A549 (cell line): ENCODE measurements at regions not wholly inside any gene's neighbourhood (a gene's known extent, or its start where the extent isn't known, plus 50 kb on each side); places are given as distances from the start of the nearest gene placed in this dataset.

Experiments
- ATAC-seq, 2 experiments: fragments of 200-7000 bp in 1 of 2; fragments of >200 bp in 1 of 2; cut with Nextera tagmentation in 1 of 2; cut with Tn5 transposase in 1 of 2; 3 replicates each; pipeline versions ENCODE4 v1.8.0 to v1.9.1; 2018 to 2020; ENCODE audit warnings: mild to moderate bottlenecking in 1 of 2, moderate library complexity in 1 of 2
- CTCF ChIA-PET: fragments of 300-600 bp; sonication (Branson Sonifier 250); formaldehyde crosslinking; extraction: SDS; loops from one replicate; lab custom pipeline; 2021; ENCODE audit warnings: antibody characterized with exemption, inconsistent platforms; lab: Yijun Ruan, JAX
- POLR2A ChIA-PET: fragments of 350-600 bp; formaldehyde crosslinking; extraction: SDS; loops from one replicate; lab custom pipeline; 2021; ENCODE audit warnings: antibody characterized with exemption, inconsistent platforms; lab: Yijun Ruan, JAX
- DNase-seq, 2 experiments: peaks; one replicate each; pipeline versions ENCODE4 v3.0.0 to v3.0.0-alpha.2; 2011 to 2016; ENCODE audit warnings: low read depth in 1 of 2, low spot score in 1 of 2
- FAIRE-seq: peaks from 2 replicates; lab custom pipeline; 2011; peaks lifted over from hg19 to GRCh38; lab: Jason Lieb, UNC
- H3K27ac ChIP-seq, 2 experiments: fragments of >200 bp; sonication (Bioruptor Twin); formaldehyde crosslinking; 3 replicates each; pipeline ENCODE4 v1.5.1; 2016 to 2017
- H3K4me1 ChIP-seq: fragments of >200 bp; sonication (Bioruptor Twin); formaldehyde crosslinking; 3 replicates; pipeline ENCODE4 v1.6.1; 2016
- H3K4me2 ChIP-seq: fragments of >200 bp; sonication (Bioruptor Twin); formaldehyde crosslinking; 3 replicates; pipeline ENCODE4 v1.6.1; 2016
- H3K4me3 ChIP-seq: fragments of >200 bp; sonication (Bioruptor Twin); formaldehyde crosslinking; 3 replicates; pipeline ENCODE4 v1.5.1; 2016
- H3K9me3 ChIP-seq: fragments of >200 bp; sonication (Bioruptor Twin); formaldehyde crosslinking; 3 replicates; pipeline ENCODE4 v1.6.1; 2016
- BHLHE40 ChIP-seq: IDR thresholded peaks from 2 replicates; pipeline ENCODE4 v1.6.1; 2012; ENCODE audit warnings: low read depth, low read length, inconsistent platforms
- CBX2 ChIP-seq: fragments of 200-600 bp; sonication (generic); IDR thresholded peaks from 2 replicates; pipeline ENCODE4 v1.6.1; 2016; ENCODE audit warnings: low read depth, mild to moderate bottlenecking, borderline replicate concordance
- CBX8 ChIP-seq: fragments of 200-600 bp; sonication (generic); IDR thresholded peaks from 2 replicates; pipeline ENCODE4 v1.6.1; 2016
- CEBPB ChIP-seq, 2 experiments: fragments of >200 bp in 1 of 2; sonication (Bioruptor Twin) in 1 of 2; formaldehyde crosslinking in 1 of 2; IDR thresholded peaks; 2 replicates each; pipeline ENCODE4 v1.6.1; 2012 to 2016
- CHD4 ChIP-seq: fragments of 200-600 bp; sonication (generic); IDR thresholded peaks from 2 replicates; pipeline ENCODE4 v1.6.1; 2016; ENCODE audit warnings: antibody characterized with exemption, mild to moderate bottlenecking, borderline replicate concordance
- CTCF ChIP-seq: fragments of >200 bp; sonication (Bioruptor Twin); formaldehyde crosslinking; IDR thresholded peaks from 3 replicates; pipeline ENCODE4 v1.5.1; 2016
- ESRRA ChIP-seq: fragments of 150-350 bp; IDR thresholded peaks from 2 replicates; pipeline ENCODE4 v1.6.1; 2014; ENCODE audit warnings: mild to moderate bottlenecking, low read length, borderline replicate concordance
- FOSB ChIP-seq: fragments of 250-450 bp; sonication (Bioruptor Pico); IDR thresholded peaks from 2 replicates; pipeline ENCODE4 v1.5.0; 2020; ENCODE audit warnings: mild to moderate bottlenecking, moderate library complexity
- GATA3 ChIP-seq: IDR thresholded peaks from 2 replicates; pipeline ENCODE4 v1.6.1; 2012; ENCODE audit warnings: borderline replicate concordance
- HDAC2 ChIP-seq: fragments of 200-600 bp; sonication (generic); IDR thresholded peaks from 2 replicates; pipeline ENCODE4 v1.6.1; 2016
- HOXB13 ChIP-seq: fragments of 250-450 bp; sonication (Bioruptor Pico); IDR thresholded peaks from 2 replicates; pipeline ENCODE4 v1.5.0; 2020; ENCODE audit warnings: low read depth, mild to moderate bottlenecking, moderate library complexity
- KDM5A ChIP-seq: fragments of 200-600 bp; sonication (generic); IDR thresholded peaks from 2 replicates; pipeline ENCODE4 v1.6.1; 2016; ENCODE audit warnings: antibody characterized with exemption, mild to moderate bottlenecking
- MAFK ChIP-seq: fragments of 450-650 bp; IDR thresholded peaks from 2 replicates; pipeline ENCODE4 v1.6.1; 2014; ENCODE audit not compliant: partially characterized antibody
- MAZ ChIP-seq: fragments of 150-350 bp; IDR thresholded peaks from 2 replicates; pipeline ENCODE4 v1.6.1; 2014; ENCODE audit warnings: antibody characterized with exemption, low read depth, low read length, borderline replicate concordance
- MYC ChIP-seq: IDR thresholded peaks from 2 replicates; pipeline ENCODE4 v1.6.1; 2012; ENCODE audit warnings: mild to moderate bottlenecking, inconsistent platforms, low read length, improper control_type of control experiment, borderline replicate concordance
- NPAS2 ChIP-seq: fragments of 250-450 bp; sonication (Bioruptor Pico); IDR thresholded peaks from 2 replicates; pipeline ENCODE4 v1.8.0; 2022; ENCODE audit warnings: mild to moderate bottlenecking, moderate library complexity, borderline replicate concordance
- NR3C1 ChIP-seq: fragments of >200 bp; sonication (Bioruptor Twin); formaldehyde crosslinking; IDR thresholded peaks from 3 replicates; pipeline ENCODE4 v1.6.1; 2017
- POLR2A ChIP-seq: IDR thresholded peaks from 2 replicates; pipeline ENCODE4 v1.6.1; 2012; ENCODE audit warnings: mild to moderate bottlenecking, low read length
- RAD21 ChIP-seq, 2 experiments: fragments of >200 bp in 1 of 2; sonication (Bioruptor Twin) in 1 of 2; formaldehyde crosslinking in 1 of 2; IDR thresholded peaks in 1 of 2; conservative IDR thresholded peaks in 1 of 2; 2 replicates in 1 of 2; 3 replicates in 1 of 2; pipeline ENCODE4 v1.6.1; 2012 to 2018; ENCODE audit warnings: inconsistent platforms in 1 of 2
- RNF2 ChIP-seq: fragments of 200-600 bp; sonication (generic); IDR thresholded peaks from 2 replicates; pipeline ENCODE4 v1.6.1; 2016; ENCODE audit warnings: low read depth, mild to moderate bottlenecking, antibody characterized with exemption, moderate library complexity, borderline replicate concordance
- SREBF2 ChIP-seq: fragments of 450-650 bp; IDR thresholded peaks from 2 replicates; pipeline ENCODE4 v1.6.1; 2014; ENCODE audit warnings: mild to moderate bottlenecking, moderate library complexity
- TFCP2L1 ChIP-seq: fragments of 250-450 bp; sonication (Bioruptor Pico); IDR thresholded peaks from 2 replicates; pipeline ENCODE4 v1.5.0; 2021; ENCODE audit warnings: mild to moderate bottlenecking
- TP53 ChIP-seq: fragments of 250-450 bp; sonication (Bioruptor Pico); IDR thresholded peaks from 2 replicates; pipeline ENCODE4 v1.5.0; 2021; ENCODE audit warnings: mild to moderate bottlenecking, moderate library complexity
- ZC3H11A ChIP-seq: fragments of 450-650 bp; IDR thresholded peaks from 2 replicates; pipeline ENCODE4 v1.6.1; 2014; ENCODE audit warnings: antibody characterized with exemption, mild to moderate bottlenecking
- ZFP36 ChIP-seq: fragments of 450-650 bp; IDR thresholded peaks from 2 replicates; pipeline ENCODE4 v1.6.1; 2014; ENCODE audit warnings: borderline replicate concordance; ENCODE audit not compliant: partially characterized antibody
- ZNF302 ChIP-seq: fragments of 250-450 bp; sonication (Bioruptor Pico); IDR thresholded peaks from 2 replicates; pipeline ENCODE4 v1.9.0; 2021; ENCODE audit warnings: inconsistent platforms, mild to moderate bottlenecking, moderate library complexity
- WGBS: methylation state at CpG from one replicate; pipeline ENCODE4 v1.1.6; 2017; ENCODE audit errors: missing lambda C conversion rate; 5-methylcytosine and 5-hydroxymethylcytosine counted together
- TF ChIP-seq, protein P1 (sequence below): IDR thresholded peaks from 2 replicates; pipeline ENCODE4 v1.6.1; 2012
- TF ChIP-seq, protein P2 (sequence below): fragments of >200 bp; sonication (Bioruptor Twin); formaldehyde crosslinking; IDR thresholded peaks from 2 replicates; pipeline ENCODE4 v1.6.1; 2016
- TF ChIP-seq, protein P3 (sequence below): IDR thresholded peaks from 2 replicates; pipeline ENCODE4 v1.6.1; 2012; ENCODE audit warnings: low read depth, borderline replicate concordance
- TF ChIP-seq, protein P4 (sequence below): IDR thresholded peaks from 2 replicates; pipeline ENCODE4 v1.6.1; 2012

DNA sequence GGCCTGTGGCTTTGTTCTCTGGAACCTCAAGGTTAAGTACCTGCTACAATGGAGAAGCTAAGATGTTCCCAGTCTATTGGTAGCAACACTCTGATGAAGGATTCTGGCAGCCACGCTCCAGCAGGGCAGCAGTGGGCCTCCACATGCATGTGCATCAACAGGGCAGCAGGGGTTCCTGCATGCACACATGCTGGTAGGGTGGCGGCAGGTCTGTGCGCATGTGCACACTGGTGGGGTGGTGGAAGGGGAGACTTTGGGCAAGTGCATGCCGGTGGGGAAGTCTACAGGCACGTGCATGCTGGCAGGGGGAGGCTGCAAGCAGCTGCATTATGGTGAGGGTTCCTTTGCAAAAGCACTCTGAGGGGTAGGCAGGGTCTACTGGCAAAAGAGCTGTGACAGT lies 160.7 kb downstream of the NKX6-1 start:
- 11% methylated on average over 2 of the region's 5 CpGs for WGBS
- ChIA-PET CTCF (interaction anchor here (0.9 kb wide), 1 partner anchor 116 kb away, joined by 3 read pairs; no protein-coding TSS in a partner anchor), POLR2A (no interaction called here)
- FAIRE-seq (no peak), ATAC-seq (no peak), DNase-seq (no peak)
- no peak overlapping the region for H3K27ac ChIP-seq
- H3K4me1 ChIP-seq: no peaks in the 10 kb centered on the region
- no peak overlapping the region for H3K4me3 ChIP-seq
- H3K4me2 ChIP-seq: no peak overlapping the region
- TF ChIP-seq CEBPB (IDR thresholded peaks at IDR 0.05) (no peak), ESRRA (no peak), MAZ (no peak), TP53 (CRISPR knock-in tag) (no peak), CBX2 (no peak), BHLHE40 (no peak)
- H3K9me3 ChIP-seq: no peaks in the 10 kb centered on the region

GRCh38 chr4:84336964-84337705 lies 162.0 kb downstream of the NKX6-1 start:
- WGBS: 33% methylated on average over 3 of the region's 3 CpGs
- DNase-seq: no peak
- Histone ChIP-seq H3K4me1 (no peaks in the 10 kb centered on the region), H3K4me2 (no peak overlapping the region)
- POLR2A ChIA-PET: no interaction called here
- TF ChIP-seq HDAC2 (no peak), MAZ (no peak), MAFK (peak; percentile 27), ESRRA (no peak), GATA3 (no peak), RNF2 (no peak), HOXB13 (CRISPR knock-in tag) (no peak)
- TF ChIP-seq, all 56 proteins: peak for 1
- CTCF ChIA-PET: no interaction called here
- FAIRE-seq (no peak), ATAC-seq (no peak)
- Histone ChIP-seq H3K9me3 (no peaks in the 10 kb centered on the region), H3K27ac (no peak overlapping the region), H3K4me3 (no peak overlapping the region)

- H3K27ac ChIP-seq: no peak overlapping the region
- no peak overlapping the region for H3K4me3 ChIP-seq
- ATAC-seq (no peak), DNase-seq (no peak), FAIRE-seq (no peak)
- ChIA-PET POLR2A (no interaction called here), CTCF (no interaction called here)
- H3K4me2 ChIP-seq: no peak overlapping the region
- H3K4me1 ChIP-seq: no peaks in the 10 kb centered on the region
- H3K9me3 ChIP-seq: no peaks in the 10 kb centered on the region
- TF ChIP-seq NPAS2 (CRISPR knock-in tag): no peak
- no peak for TF ChIP-seq POLR2A
- TF ChIP-seq, all 56 proteins: peak for 0
Measured at GRCh38 chr4:84327526-84327925, 171.6 kb downstream of the NKX6-1 start.

DNA sequence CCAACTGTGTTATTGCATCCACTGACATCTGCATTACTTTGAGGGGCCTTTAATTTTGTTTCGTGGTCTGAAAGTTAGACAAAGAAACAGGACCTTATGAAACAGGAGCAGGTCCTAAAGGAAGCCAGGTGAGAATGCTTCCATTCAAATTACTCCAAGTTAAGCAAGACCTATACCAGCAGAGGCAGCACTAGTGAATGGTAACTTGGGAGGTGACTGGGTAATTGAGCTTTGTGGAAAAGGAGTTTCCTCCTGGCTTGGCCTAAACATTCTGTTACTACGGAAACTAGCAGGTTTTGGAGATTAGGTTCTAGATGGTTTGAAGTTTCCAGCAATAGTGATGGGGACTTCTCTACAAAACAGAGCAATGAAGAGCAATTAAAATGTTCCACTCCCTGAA lies 173.5 kb downstream of the NKX6-1 start:
- ChIA-PET CTCF (interaction anchor here (0.5 kb wide), 1 partner anchor 55 kb away, joined by 3 read pairs; no protein-coding TSS in a partner anchor), POLR2A (no interaction called here)
- Histone ChIP-seq H3K9me3 (no peaks in the 10 kb centered on the region), H3K27ac (no peak overlapping the region), H3K4me2 (no peak overlapping the region), H3K4me1 (no peaks in the 10 kb centered on the region), H3K4me3 (no peak overlapping the region)
- WGBS: 31% methylated on average over 2 of the region's 2 CpGs
- FAIRE-seq (no peak), ATAC-seq (no peak), DNase-seq (no peak)
- no peak for TF ChIP-seq NR3C1
- no peak for TF ChIP-seq TFCP2L1 (CRISPR knock-in tag)
- TF ChIP-seq CEBPB (IDR thresholded peaks at IDR 0.05): no peak
- TF ChIP-seq, protein P1, sequence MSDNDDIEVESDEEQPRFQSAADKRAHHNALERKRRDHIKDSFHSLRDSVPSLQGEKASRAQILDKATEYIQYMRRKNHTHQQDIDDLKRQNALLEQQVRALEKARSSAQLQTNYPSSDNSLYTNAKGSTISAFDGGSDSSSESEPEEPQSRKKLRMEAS: no peak
- no peak for TF ChIP-seq MYC
- TF ChIP-seq RAD21 (conservative IDR thresholded peaks at IDR 0.05 in 1 of 2, IDR thresholded peaks at IDR 0.05 in 1 of 2): no peak
- TF ChIP-seq CHD4: no peak
- no peak for TF ChIP-seq ZNF302 (CRISPR knock-in tag)
- no peak for TF ChIP-seq ZC3H11A
- TF ChIP-seq, protein P2, sequence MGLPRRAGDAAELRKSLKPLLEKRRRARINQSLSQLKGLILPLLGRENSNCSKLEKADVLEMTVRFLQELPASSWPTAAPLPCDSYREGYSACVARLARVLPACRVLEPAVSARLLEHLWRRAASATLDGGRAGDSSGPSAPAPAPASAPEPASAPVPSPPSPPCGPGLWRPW: no peak
- no peak for TF ChIP-seq BHLHE40
- no peak for TF ChIP-seq CBX8
- TF ChIP-seq, protein P3, sequence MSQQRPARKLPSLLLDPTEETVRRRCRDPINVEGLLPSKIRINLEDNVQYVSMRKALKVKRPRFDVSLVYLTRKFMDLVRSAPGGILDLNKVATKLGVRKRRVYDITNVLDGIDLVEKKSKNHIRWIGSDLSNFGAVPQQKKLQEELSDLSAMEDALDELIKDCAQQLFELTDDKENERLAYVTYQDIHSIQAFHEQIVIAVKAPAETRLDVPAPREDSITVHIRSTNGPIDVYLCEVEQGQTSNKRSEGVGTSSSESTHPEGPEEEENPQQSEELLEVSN: no peak
- TF ChIP-seq FOSB (CRISPR knock-in tag): no peak
- TF ChIP-seq, protein P4, sequence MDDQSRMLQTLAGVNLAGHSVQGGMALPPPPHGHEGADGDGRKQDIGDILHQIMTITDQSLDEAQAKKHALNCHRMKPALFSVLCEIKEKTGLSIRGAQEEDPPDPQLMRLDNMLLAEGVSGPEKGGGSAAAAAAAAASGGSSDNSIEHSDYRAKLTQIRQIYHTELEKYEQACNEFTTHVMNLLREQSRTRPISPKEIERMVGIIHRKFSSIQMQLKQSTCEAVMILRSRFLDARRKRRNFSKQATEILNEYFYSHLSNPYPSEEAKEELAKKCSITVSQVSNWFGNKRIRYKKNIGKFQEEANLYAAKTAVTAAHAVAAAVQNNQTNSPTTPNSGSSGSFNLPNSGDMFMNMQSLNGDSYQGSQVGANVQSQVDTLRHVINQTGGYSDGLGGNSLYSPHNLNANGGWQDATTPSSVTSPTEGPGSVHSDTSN: no peak
- TF ChIP-seq KDM5A: no peak
- TF ChIP-seq SREBF2: no peak
- no peak for TF ChIP-seq ZFP36
- no peak for TF ChIP-seq CTCF
